GM23338 (cell line): ENCODE measurements at regions not wholly inside any gene's neighbourhood (a gene's known extent, or its start where the extent isn't known, plus 50 kb on each side); places are given as distances from the start of the nearest gene placed in this dataset.

ENCODE experiments used
- ATAC-seq: fragments of 200-7000 bp; cut with Tn5 transposase; 3 replicates; pipeline ENCODE4 v1.9.1; 2020
- DNase-seq: peaks from one replicate; pipeline ENCODE4 v3.0.0-alpha.2; 2015; ENCODE audit warnings: low spot score
- H2AFZ ChIP-seq: fragments of 200-600 bp; sonication (generic); 2 replicates; pipeline ENCODE4 v1.8.0; 2016; ENCODE audit warnings: antibody characterized with exemption, mild to moderate bottlenecking, moderate library complexity
- H3F3A ChIP-seq: fragments of 200-600 bp; sonication (generic); replicated peaks from 2 replicates; pipeline ENCODE4 v1.8.0; 2017; ENCODE audit warnings: antibody characterized with exemption, mixed run types, low read depth
- H3K27ac ChIP-seq: fragments of 200-600 bp; sonication (generic); 2 replicates; pipeline ENCODE4 v1.6.1; 2016; ENCODE audit warnings: low read depth
- H3K27me3 ChIP-seq: fragments of 200-600 bp; sonication (generic); 2 replicates; pipeline ENCODE4 v1.8.0; 2016; ENCODE audit warnings: mild to moderate bottlenecking, mixed run types, moderate library complexity; ENCODE audit not compliant: insufficient read depth
- H3K36me3 ChIP-seq: fragments of 200-600 bp; sonication (generic); 2 replicates; pipeline ENCODE4 v1.8.0; 2016; ENCODE audit warnings: mild to moderate bottlenecking; ENCODE audit not compliant: insufficient read depth
- H3K4me1 ChIP-seq: fragments of 200-600 bp; sonication (generic); 2 replicates; pipeline ENCODE4 v1.8.0; 2016; ENCODE audit warnings: mild to moderate bottlenecking, moderate library complexity; ENCODE audit not compliant: insufficient read depth
- H3K4me2 ChIP-seq: fragments of 200-600 bp; sonication (generic); 2 replicates; pipeline ENCODE4 v1.7.1; 2017; ENCODE audit warnings: mixed run types
- H3K4me3 ChIP-seq: fragments of 200-600 bp; sonication (generic); 2 replicates; pipeline ENCODE4 v1.6.1; 2016; ENCODE audit warnings: mixed run types
- H3K79me2 ChIP-seq: fragments of 200-600 bp; sonication (generic); replicated peaks from 2 replicates; pipeline ENCODE4 v1.8.0; 2017; ENCODE audit warnings: mild to moderate bottlenecking; ENCODE audit not compliant: insufficient read depth
- H3K9me2 ChIP-seq: fragments of 200-600 bp; sonication (generic); 2 replicates; pipeline ENCODE4 v1.8.0; 2017; ENCODE audit not compliant: insufficient read depth
- H4K20me1 ChIP-seq: fragments of 200-600 bp; sonication (generic); replicated peaks from 2 replicates; pipeline ENCODE4 v1.8.0; 2017; ENCODE audit warnings: mild to moderate bottlenecking; ENCODE audit not compliant: insufficient read depth
- H3K27ac Mint-ChIP-seq: 2 replicates; pipeline ENCODE4 v1.8.0; 2020; ENCODE audit warnings: inconsistent platforms, mild to moderate bottlenecking, moderate library complexity, mixed read lengths
- H3K27me3 Mint-ChIP-seq: 3 replicates; pipeline ENCODE4 v1.8.0; 2022; ENCODE audit warnings: low read depth, mild to moderate bottlenecking, moderate library complexity, mixed read lengths, inconsistent platforms; ENCODE audit not compliant: insufficient read depth, poor library complexity
- H3K36me3 Mint-ChIP-seq: 3 replicates; pipeline ENCODE4 v1.8.0; 2021; ENCODE audit warnings: low read depth, mild to moderate bottlenecking, inconsistent platforms, moderate library complexity, mixed read lengths
- H3K4me1 Mint-ChIP-seq: 3 replicates; pipeline ENCODE4 v1.8.0; 2020; ENCODE audit warnings: mild to moderate bottlenecking, inconsistent platforms, mixed read lengths
- H3K4me3 Mint-ChIP-seq: 3 replicates; pipeline ENCODE4 v1.8.0; 2021; ENCODE audit warnings: moderate library complexity, mild to moderate bottlenecking, inconsistent platforms, mixed read lengths
- H3K9me3 Mint-ChIP-seq: 3 replicates; pipeline ENCODE4 v1.8.0; 2020; ENCODE audit warnings: moderate library complexity, mild to moderate bottlenecking, inconsistent platforms, mixed read lengths
- CREB1 ChIP-seq: fragments of 250-450 bp; sonication (Bioruptor Pico); IDR thresholded peaks from 2 replicates; pipeline ENCODE4 v1.5.0; 2020; ENCODE audit warnings: low read depth, mild to moderate bottlenecking, moderate library complexity
- EZH2 ChIP-seq: fragments of 200-600 bp; sonication (generic); IDR thresholded peaks from one replicate; pipeline ENCODE4 v1.8.0; 2017; ENCODE audit warnings: antibody characterized with exemption, mild to moderate bottlenecking, low read depth; ENCODE audit not compliant: unreplicated experiment
- EZH2phosphoT487 ChIP-seq: fragments of 200-600 bp; sonication (generic); IDR thresholded peaks from one replicate; pipeline ENCODE4 v1.8.1; 2018; ENCODE audit warnings: antibody characterized with exemption; ENCODE audit not compliant: unreplicated experiment
- JUNB ChIP-seq: IDR thresholded peaks from one replicate; pipeline ENCODE4 v1.6.1; 2016; ENCODE audit warnings: antibody characterized with exemption; ENCODE audit not compliant: unreplicated experiment
- NANOG ChIP-seq: IDR thresholded peaks from 2 replicates; pipeline ENCODE4 v1.6.1; 2016; ENCODE audit warnings: antibody characterized with exemption, borderline replicate concordance
- POLR2AphosphoS5 ChIP-seq: IDR thresholded peaks from 2 replicates; pipeline ENCODE4 v1.6.1; 2016; ENCODE audit warnings: antibody characterized with exemption, low read depth
- STAT1 ChIP-seq: IDR thresholded peaks from one replicate; pipeline ENCODE4 v1.6.1; 2016; ENCODE audit warnings: antibody characterized with exemption; ENCODE audit not compliant: unreplicated experiment
- ZNF114 ChIP-seq: fragments of 250-450 bp; sonication (Bioruptor Pico); IDR thresholded peaks from 2 replicates; pipeline ENCODE4 v1.5.0; 2020; ENCODE audit warnings: mild to moderate bottlenecking, moderate library complexity
- ZNF331 ChIP-seq: fragments of 250-450 bp; sonication (Bioruptor Pico); IDR thresholded peaks from 2 replicates; pipeline ENCODE4 v1.5.0; 2020; ENCODE audit warnings: low read depth, mild to moderate bottlenecking, moderate library complexity
- TF ChIP-seq, protein P1 (sequence below): IDR thresholded peaks from 2 replicates; pipeline ENCODE4 v1.6.1; 2016; ENCODE audit warnings: antibody characterized with exemption
- TF ChIP-seq, protein P2 (sequence below): IDR thresholded peaks from one replicate; pipeline ENCODE4 v1.6.1; 2018; ENCODE audit warnings: antibody characterized with exemption; ENCODE audit not compliant: unreplicated experiment
- TF ChIP-seq, protein P3 (sequence below), 2 experiments: fragments of 200-600 bp in 1 of 2; sonication (generic) in 1 of 2; conservative IDR thresholded peaks; 2 replicates each; pipeline versions ENCODE4 v1.5.1 to v1.6.1; 2016 to 2017; ENCODE audit warnings: antibody characterized with exemption in 2 of 2, low read depth in 2 of 2, mild to moderate bottlenecking in 2 of 2, moderate library complexity in 1 of 2
- TF ChIP-seq, protein P4 (sequence below): fragments of 250-450 bp; sonication (Bioruptor Pico); IDR thresholded peaks from 2 replicates; pipeline ENCODE4 v1.5.0; 2020; ENCODE audit warnings: mild to moderate bottlenecking, moderate library complexity

GRCh38 chr5:6125781-6126180, 252.6 kb downstream of the MED10 start:
- peaks cover 20% of the 10 kb centered on the region for H3K36me3 Mint-ChIP-seq
- no peaks in the 10 kb centered on the region for H3K4me1 Mint-ChIP-seq
- H3K27ac Mint-ChIP-seq = no peak overlapping the region
- H3K4me2 ChIP-seq = no peak overlapping the region
- no peaks in the 10 kb centered on the region for H3K27me3 Mint-ChIP-seq
- no peaks in the 10 kb centered on the region for H3K36me3 ChIP-seq
- H3K79me2 ChIP-seq = no peaks in the 10 kb centered on the region
- H3K4me1 ChIP-seq = no peaks in the 10 kb centered on the region
- no peaks in the 10 kb centered on the region for H3F3A ChIP-seq
- no peaks in the 10 kb centered on the region for H3K27me3 ChIP-seq
- H3K27ac ChIP-seq = no peak overlapping the region
- no peak overlapping the region for H3K4me3 Mint-ChIP-seq
- peaks cover 50% of the 10 kb centered on the region for H3K9me3 Mint-ChIP-seq
- no peak for ATAC-seq
- no peak for DNase-seq
- no peak overlapping the region for H2AFZ ChIP-seq
- H3K4me3 ChIP-seq = no peak overlapping the region
- peaks cover 9% of the 10 kb centered on the region; the same call in 1 of the 2 replicates for H3K9me2 ChIP-seq
- no peaks in the 10 kb centered on the region for H4K20me1 ChIP-seq
- TF ChIP-seq, protein P1, sequence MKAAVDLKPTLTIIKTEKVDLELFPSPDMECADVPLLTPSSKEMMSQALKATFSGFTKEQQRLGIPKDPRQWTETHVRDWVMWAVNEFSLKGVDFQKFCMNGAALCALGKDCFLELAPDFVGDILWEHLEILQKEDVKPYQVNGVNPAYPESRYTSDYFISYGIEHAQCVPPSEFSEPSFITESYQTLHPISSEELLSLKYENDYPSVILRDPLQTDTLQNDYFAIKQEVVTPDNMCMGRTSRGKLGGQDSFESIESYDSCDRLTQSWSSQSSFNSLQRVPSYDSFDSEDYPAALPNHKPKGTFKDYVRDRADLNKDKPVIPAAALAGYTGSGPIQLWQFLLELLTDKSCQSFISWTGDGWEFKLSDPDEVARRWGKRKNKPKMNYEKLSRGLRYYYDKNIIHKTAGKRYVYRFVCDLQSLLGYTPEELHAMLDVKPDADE = no peak
- no peak for TF ChIP-seq ZNF331
- TF ChIP-seq, protein P2, sequence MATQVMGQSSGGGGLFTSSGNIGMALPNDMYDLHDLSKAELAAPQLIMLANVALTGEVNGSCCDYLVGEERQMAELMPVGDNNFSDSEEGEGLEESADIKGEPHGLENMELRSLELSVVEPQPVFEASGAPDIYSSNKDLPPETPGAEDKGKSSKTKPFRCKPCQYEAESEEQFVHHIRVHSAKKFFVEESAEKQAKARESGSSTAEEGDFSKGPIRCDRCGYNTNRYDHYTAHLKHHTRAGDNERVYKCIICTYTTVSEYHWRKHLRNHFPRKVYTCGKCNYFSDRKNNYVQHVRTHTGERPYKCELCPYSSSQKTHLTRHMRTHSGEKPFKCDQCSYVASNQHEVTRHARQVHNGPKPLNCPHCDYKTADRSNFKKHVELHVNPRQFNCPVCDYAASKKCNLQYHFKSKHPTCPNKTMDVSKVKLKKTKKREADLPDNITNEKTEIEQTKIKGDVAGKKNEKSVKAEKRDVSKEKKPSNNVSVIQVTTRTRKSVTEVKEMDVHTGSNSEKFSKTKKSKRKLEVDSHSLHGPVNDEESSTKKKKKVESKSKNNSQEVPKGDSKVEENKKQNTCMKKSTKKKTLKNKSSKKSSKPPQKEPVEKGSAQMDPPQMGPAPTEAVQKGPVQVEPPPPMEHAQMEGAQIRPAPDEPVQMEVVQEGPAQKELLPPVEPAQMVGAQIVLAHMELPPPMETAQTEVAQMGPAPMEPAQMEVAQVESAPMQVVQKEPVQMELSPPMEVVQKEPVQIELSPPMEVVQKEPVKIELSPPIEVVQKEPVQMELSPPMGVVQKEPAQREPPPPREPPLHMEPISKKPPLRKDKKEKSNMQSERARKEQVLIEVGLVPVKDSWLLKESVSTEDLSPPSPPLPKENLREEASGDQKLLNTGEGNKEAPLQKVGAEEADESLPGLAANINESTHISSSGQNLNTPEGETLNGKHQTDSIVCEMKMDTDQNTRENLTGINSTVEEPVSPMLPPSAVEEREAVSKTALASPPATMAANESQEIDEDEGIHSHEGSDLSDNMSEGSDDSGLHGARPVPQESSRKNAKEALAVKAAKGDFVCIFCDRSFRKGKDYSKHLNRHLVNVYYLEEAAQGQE = no peak
- TF ChIP-seq, protein P3, sequence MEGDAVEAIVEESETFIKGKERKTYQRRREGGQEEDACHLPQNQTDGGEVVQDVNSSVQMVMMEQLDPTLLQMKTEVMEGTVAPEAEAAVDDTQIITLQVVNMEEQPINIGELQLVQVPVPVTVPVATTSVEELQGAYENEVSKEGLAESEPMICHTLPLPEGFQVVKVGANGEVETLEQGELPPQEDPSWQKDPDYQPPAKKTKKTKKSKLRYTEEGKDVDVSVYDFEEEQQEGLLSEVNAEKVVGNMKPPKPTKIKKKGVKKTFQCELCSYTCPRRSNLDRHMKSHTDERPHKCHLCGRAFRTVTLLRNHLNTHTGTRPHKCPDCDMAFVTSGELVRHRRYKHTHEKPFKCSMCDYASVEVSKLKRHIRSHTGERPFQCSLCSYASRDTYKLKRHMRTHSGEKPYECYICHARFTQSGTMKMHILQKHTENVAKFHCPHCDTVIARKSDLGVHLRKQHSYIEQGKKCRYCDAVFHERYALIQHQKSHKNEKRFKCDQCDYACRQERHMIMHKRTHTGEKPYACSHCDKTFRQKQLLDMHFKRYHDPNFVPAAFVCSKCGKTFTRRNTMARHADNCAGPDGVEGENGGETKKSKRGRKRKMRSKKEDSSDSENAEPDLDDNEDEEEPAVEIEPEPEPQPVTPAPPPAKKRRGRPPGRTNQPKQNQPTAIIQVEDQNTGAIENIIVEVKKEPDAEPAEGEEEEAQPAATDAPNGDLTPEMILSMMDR (conservative IDR thresholded peaks at IDR 0.05; ENCODE audit: low read depth in 2 of 2) = no peak
- TF ChIP-seq CREB1 (CRISPR knock-in tag) = no peak
- TF ChIP-seq EZH2 = no peak
- TF ChIP-seq STAT1 = no peak
- TF ChIP-seq NANOG = no peak
- no peak for TF ChIP-seq POLR2AphosphoS5
- no peak for TF ChIP-seq EZH2phosphoT487
- TF ChIP-seq ZNF114 (CRISPR knock-in tag) = no peak
- TF ChIP-seq JUNB = no peak
- TF ChIP-seq, protein P4, sequence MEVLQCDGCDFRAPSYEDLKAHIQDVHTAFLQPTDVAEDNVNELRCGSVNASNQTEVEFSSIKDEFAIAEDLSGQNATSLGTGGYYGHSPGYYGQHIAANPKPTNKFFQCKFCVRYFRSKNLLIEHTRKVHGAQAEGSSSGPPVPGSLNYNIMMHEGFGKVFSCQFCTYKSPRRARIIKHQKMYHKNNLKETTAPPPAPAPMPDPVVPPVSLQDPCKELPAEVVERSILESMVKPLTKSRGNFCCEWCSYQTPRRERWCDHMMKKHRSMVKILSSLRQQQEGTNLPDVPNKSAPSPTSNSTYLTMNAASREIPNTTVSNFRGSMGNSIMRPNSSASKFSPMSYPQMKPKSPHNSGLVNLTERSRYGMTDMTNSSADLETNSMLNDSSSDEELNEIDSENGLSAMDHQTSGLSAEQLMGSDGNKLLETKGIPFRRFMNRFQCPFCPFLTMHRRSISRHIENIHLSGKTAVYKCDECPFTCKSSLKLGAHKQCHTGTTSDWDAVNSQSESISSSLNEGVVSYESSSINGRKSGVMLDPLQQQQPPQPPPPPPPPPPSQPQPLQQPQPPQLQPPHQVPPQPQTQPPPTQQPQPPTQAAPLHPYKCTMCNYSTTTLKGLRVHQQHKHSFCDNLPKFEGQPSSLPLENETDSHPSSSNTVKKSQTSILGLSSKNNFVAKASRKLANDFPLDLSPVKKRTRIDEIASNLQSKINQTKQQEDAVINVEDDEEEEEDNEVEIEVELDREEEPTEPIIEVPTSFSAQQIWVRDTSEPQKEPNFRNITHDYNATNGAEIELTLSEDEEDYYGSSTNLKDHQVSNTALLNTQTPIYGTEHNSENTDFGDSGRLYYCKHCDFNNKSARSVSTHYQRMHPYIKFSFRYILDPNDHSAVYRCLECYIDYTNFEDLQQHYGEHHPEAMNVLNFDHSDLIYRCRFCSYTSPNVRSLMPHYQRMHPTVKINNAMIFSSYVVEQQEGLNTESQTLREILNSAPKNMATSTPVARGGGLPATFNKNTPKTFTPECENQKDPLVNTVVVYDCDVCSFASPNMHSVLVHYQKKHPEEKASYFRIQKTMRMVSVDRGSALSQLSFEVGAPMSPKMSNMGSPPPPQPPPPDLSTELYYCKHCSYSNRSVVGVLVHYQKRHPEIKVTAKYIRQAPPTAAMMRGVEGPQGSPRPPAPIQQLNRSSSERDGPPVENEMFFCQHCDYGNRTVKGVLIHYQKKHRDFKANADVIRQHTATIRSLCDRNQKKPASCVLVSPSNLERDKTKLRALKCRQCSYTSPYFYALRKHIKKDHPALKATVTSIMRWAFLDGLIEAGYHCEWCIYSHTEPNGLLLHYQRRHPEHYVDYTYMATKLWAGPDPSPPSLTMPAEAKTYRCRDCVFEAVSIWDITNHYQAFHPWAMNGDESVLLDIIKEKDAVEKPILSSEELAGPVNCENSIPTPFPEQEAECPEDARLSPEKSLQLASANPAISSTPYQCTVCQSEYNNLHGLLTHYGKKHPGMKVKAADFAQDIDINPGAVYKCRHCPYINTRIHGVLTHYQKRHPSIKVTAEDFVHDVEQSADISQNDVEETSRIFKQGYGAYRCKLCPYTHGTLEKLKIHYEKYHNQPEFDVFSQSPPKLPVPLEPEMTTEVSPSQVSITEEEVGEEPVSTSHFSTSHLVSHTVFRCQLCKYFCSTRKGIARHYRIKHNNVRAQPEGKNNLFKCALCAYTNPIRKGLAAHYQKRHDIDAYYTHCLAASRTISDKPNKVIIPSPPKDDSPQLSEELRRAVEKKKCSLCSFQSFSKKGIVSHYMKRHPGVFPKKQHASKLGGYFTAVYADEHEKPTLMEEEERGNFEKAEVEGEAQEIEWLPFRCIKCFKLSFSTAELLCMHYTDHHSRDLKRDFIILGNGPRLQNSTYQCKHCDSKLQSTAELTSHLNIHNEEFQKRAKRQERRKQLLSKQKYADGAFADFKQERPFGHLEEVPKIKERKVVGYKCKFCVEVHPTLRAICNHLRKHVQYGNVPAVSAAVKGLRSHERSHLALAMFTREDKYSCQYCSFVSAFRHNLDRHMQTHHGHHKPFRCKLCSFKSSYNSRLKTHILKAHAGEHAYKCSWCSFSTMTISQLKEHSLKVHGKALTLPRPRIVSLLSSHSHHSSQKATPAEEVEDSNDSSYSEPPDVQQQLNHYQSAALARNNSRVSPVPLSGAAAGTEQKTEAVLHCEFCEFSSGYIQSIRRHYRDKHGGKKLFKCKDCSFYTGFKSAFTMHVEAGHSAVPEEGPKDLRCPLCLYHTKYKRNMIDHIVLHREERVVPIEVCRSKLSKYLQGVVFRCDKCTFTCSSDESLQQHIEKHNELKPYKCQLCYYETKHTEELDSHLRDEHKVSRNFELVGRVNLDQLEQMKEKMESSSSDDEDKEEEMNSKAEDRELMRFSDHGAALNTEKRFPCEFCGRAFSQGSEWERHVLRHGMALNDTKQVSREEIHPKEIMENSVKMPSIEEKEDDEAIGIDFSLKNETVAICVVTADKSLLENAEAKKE (CRISPR knock-in tag) = no peak
